ENCODE measurements at regions not wholly inside any gene's neighbourhood (a gene's known extent, or its start where the extent isn't known, plus 50 kb on each side); places are given as distances from the start of the nearest gene placed in this dataset.
"Not testable (repeated sequence)": the region's sequence is repeated elsewhere in the genome, so short reads cannot be mapped to it uniquely, and the experiment has no call there.

DNA sequence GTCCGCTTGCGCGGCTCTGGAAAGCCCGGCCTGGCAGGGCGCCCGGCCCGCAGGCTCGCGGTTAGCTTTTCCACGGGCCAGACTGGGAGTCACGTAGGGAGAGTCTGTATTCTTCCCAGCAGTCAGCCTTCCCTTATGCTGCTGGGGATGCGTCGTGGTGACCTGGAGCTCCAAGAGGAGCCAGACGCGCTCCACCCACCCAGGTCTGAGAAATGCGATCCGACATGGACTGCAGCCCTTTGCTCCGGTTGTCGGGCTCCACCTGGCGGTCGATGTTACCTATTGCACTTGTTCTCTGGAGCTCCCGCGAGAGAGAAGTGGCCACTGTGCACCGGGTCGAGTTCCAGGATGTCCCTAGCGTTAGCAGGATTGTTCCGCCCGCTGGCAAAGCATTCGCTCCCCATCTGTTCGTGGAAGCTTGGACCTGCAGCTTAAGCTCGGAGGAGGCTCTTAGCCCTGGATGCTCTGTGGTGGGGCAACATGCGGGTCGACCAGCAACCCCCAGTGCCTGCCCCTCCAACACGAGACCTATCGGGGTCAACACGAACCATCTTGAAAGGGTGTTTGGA is 367.4 kb downstream of the SPATA31A6 start:
- H3K27ac ChIP-seq; H3K4me3 ChIP-seq; DNase-seq (ENCODE audit: low spot score): not testable (repeated sequence)
- TF ChIP-seq, protein P1, sequence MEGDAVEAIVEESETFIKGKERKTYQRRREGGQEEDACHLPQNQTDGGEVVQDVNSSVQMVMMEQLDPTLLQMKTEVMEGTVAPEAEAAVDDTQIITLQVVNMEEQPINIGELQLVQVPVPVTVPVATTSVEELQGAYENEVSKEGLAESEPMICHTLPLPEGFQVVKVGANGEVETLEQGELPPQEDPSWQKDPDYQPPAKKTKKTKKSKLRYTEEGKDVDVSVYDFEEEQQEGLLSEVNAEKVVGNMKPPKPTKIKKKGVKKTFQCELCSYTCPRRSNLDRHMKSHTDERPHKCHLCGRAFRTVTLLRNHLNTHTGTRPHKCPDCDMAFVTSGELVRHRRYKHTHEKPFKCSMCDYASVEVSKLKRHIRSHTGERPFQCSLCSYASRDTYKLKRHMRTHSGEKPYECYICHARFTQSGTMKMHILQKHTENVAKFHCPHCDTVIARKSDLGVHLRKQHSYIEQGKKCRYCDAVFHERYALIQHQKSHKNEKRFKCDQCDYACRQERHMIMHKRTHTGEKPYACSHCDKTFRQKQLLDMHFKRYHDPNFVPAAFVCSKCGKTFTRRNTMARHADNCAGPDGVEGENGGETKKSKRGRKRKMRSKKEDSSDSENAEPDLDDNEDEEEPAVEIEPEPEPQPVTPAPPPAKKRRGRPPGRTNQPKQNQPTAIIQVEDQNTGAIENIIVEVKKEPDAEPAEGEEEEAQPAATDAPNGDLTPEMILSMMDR (IDR thresholded peaks at IDR 0.05) = peak; percentile 31

DNA sequence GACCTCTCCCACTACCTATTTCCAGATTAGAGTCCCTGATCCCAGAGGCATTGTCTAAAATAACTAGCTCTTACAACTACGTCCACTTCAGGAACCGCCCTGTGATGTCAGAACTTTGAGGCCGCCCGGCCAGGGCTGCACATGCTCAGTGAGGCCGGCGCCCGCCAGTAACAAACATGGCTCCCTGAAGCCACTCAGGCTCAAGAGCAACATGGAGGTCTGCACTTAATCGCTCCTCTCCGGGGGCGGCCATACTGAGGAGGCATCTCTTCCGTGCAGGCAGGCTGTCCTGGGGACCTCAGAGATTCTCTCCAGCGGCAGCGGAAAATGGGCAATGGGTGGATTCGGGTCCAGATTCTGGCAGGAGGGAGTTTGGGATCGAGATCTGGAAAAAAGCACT is 385.1 kb downstream of the SPATA31A6 start:
- H3K27ac ChIP-seq; DNase-seq (ENCODE audit: low spot score): not testable (repeated sequence)
- H3K4me3 ChIP-seq = peak overlapping the region; percentile 48

DNA sequence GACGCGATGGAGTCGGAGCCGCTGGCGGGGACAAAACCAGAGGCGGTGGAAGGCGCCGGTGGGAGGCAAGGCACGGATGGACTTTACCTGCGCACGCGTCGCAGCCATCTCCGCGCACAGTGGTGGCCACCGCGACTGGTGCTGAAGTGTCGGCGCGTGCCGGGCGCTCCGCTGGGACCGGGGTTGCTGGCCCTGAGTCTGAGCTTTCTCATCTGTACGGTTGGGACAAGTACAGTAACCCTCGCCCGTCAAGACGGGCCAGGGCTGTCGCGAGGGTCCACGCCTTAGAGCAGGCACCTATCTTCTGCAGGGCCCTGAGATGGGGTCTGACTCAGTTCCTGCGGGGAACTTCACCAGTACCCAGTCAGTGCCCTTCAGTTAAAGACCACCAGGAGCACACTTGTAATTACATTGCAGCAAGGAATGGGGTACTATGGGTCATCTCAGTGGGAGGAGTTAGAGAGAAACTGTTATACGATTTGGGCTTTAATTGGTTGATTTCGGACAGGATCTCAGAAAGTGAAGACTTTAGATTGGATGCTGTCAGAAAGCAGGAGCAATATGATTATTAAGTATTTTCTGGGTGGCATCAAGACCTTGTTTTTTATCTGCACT is 385.6 kb downstream of the SPATA31A6 start:
- not testable (repeated sequence) for DNase-seq (ENCODE audit: low spot score)
- peak overlapping the region in 1 of 2 donors; percentile 37 for H3K27ac ChIP-seq
- peak overlapping the region; percentile 51 for H3K4me3 ChIP-seq

DNA sequence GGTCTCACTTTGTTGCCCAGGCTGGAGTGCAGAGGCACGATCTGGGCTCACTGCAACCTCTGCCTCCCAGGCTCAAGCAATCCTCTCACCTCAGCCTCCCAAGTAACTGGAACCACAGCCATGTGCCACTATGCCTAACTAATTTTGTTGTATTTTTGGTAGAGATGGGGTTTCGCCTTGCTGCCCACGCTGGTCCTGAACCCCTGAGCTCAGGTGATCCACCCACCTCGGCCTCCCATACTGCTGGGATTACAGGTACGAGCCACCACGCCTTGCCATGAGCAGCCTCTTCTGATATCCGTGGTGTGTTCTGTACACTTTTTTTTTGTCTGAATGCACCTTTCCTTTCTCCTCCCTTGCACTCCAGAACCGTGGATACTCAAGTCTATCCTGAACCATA is 394.4 kb downstream of the SPATA31A6 start:
- H3K4me3 ChIP-seq, H3K27ac ChIP-seq: not testable (repeated sequence)
- DNase-seq (ENCODE audit: low spot score) = peak; percentile 38
